SJCRH30 (cell line): ENCODE measurements at regions not wholly inside any gene's neighbourhood (a gene's known extent, or its start where the extent isn't known, plus 50 kb on each side); places are given as distances from the start of the nearest gene placed in this dataset.

Experiments
- DNase-seq, 2 experiments: peaks; one replicate each; pipeline ENCODE4 v3.0.0-alpha.2; 2015 to 2020
- H3K27ac ChIP-seq: fragments of 250-450 bp; sonication (Bioruptor Pico); 2 replicates; pipeline ENCODE4 v1.5.1; 2020; ENCODE audit warnings: mild to moderate bottlenecking, moderate library complexity
- H3K27me3 ChIP-seq: fragments of 250-450 bp; sonication (Bioruptor Pico); 2 replicates; pipeline ENCODE4 v1.5.1; 2020; ENCODE audit warnings: mild to moderate bottlenecking, moderate library complexity
- H3K36me3 ChIP-seq: fragments of 250-450 bp; sonication (Bioruptor Pico); 2 replicates; pipeline ENCODE4 v1.5.1; 2020; ENCODE audit warnings: mild to moderate bottlenecking, moderate library complexity
- H3K4me1 ChIP-seq: fragments of 250-450 bp; sonication (Bioruptor Pico); 2 replicates; pipeline ENCODE4 v1.5.1; 2020; ENCODE audit warnings: mild to moderate bottlenecking, moderate library complexity
- H3K4me3 ChIP-seq: fragments of 250-450 bp; sonication (Bioruptor Pico); 2 replicates; pipeline ENCODE4 v1.5.1; 2020; ENCODE audit warnings: mild to moderate bottlenecking, moderate library complexity
- H3K9me3 ChIP-seq: fragments of 250-450 bp; sonication (Bioruptor Pico); replicated peaks from 2 replicates; pipeline ENCODE4 v1.5.1; 2020; ENCODE audit warnings: mild to moderate bottlenecking, moderate library complexity

DNA sequence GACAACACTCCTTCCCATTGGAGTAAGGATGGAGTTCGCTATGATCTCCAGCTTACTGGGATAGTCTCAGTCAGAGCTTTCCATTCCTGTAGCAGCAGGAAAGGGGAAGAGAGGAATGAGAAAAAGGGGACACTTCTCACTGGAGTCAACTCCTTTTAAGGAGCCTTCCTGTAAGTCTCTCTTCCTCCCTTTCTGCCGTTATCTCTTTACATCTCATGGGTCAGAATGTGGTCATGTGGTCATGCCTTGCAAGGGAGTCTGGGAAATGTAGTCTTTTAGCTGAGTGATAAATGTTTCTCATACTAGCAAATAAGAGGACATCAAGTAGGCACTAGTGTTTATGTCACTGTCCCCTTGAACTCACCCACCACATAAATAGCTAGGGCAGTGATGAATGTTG lies 227.3 kb downstream of the HAPSTR1 start:
- Histone ChIP-seq H3K9me3 (no peaks in the 10 kb centered on the region), H3K27ac (no peak overlapping the region), H3K27me3 (no peaks in the 10 kb centered on the region), H3K4me1 (no peaks in the 10 kb centered on the region), H3K4me3 (no peak overlapping the region), H3K36me3 (no peaks in the 10 kb centered on the region)
- no peak for DNase-seq

GRCh38 chr16:9322769-9323168 lies 231.3 kb downstream of the HAPSTR1 start:
- Histone ChIP-seq H3K4me3 (no peak overlapping the region), H3K9me3 (no peaks in the 10 kb centered on the region), H3K36me3 (no peaks in the 10 kb centered on the region), H3K27ac (no peak overlapping the region), H3K27me3 (no peaks in the 10 kb centered on the region), H3K4me1 (no peaks in the 10 kb centered on the region)
- DNase-seq: no peak

DNA sequence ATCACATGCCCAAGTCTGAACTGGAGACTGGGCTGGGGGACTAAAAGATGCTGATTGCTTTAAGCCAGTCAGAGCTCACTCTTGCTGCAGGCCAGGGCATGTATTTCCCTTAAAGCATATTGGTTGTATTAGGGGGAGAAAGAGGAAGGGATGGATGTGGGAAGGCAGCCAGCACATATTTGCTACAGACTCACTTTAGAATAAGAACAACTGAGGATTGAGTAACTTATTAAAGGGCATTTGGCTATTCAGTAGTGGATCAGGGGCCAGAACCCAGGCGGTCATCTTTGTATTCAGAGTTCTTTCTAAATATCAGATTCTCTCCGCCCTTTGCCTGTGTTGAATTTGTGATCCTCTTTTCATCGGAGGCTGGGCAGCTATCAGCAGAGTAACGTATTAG lies 231.7 kb downstream of the HAPSTR1 start:
- Histone ChIP-seq H3K27ac (no peak overlapping the region), H3K27me3 (no peaks in the 10 kb centered on the region), H3K4me3 (no peak overlapping the region), H3K4me1 (no peaks in the 10 kb centered on the region), H3K36me3 (no peaks in the 10 kb centered on the region), H3K9me3 (no peaks in the 10 kb centered on the region)
- no peak for DNase-seq

DNA sequence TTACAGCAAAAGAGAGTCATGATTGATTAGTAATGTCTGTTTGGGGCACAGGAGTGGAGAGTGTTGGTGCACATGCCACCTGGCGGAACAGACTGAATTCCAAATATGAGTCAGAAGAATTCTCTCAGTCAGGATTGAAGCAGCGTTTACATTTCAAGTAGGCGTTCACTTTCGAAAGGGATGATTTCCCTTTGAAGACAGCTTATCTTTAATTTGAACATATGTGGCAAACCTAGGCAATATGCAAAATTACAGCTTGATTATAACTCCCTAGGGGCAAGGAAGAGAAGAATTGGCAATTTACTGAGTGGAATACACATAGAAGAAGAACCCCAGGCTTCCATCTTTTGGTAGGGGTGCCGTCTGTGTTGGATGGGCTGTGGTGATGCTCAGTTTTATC lies 235.8 kb downstream of the HAPSTR1 start:
- Histone ChIP-seq H3K4me1 (no peaks in the 10 kb centered on the region), H3K27me3 (peaks cover 5% of the 10 kb centered on the region; the same call in 1 of the 2 replicates), H3K4me3 (no peak overlapping the region), H3K9me3 (no peaks in the 10 kb centered on the region), H3K27ac (no peak overlapping the region), H3K36me3 (no peaks in the 10 kb centered on the region)
- DNase-seq: no peak

DNA sequence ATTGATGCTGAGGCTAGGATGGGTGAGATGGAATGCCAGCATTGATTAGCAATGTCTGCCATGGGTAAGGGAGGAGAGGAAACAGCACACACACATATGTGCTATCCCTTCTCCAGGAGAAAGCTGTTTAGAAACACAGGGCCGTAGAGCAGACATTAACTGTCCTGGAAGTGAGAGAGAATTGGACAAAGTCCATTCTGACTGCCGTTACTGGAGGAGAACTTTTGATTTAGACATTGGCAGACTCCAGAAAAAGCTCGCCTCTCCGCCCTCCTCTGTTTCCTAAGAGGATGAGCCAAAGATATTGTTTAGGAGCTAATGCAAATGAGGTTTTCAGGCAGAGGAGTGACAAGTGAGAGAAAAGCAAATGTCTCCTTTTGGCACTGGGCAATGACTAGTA lies 237.0 kb downstream of the HAPSTR1 start:
- no peak overlapping the region for H3K4me3 ChIP-seq
- H3K36me3 ChIP-seq: no peaks in the 10 kb centered on the region
- no peak overlapping the region for H3K27ac ChIP-seq

GRCh38 chr16:9330095-9330494 lies 238.7 kb downstream of the HAPSTR1 start:
- no peak for DNase-seq
- Histone ChIP-seq H3K27me3 (peaks cover 5% of the 10 kb centered on the region; the same call in 1 of the 2 replicates), H3K36me3 (no peaks in the 10 kb centered on the region), H3K4me3 (no peak overlapping the region), H3K9me3 (no peaks in the 10 kb centered on the region), H3K27ac (no peak overlapping the region), H3K4me1 (no peaks in the 10 kb centered on the region)

More for the DNA sequence above, 237.0 kb downstream of the HAPSTR1 start:
- Histone ChIP-seq H3K4me1 (no peaks in the 10 kb centered on the region), H3K27me3 (peaks cover 5% of the 10 kb centered on the region; the same call in 1 of the 2 replicates), H3K9me3 (no peaks in the 10 kb centered on the region)
- DNase-seq: no peak

DNA sequence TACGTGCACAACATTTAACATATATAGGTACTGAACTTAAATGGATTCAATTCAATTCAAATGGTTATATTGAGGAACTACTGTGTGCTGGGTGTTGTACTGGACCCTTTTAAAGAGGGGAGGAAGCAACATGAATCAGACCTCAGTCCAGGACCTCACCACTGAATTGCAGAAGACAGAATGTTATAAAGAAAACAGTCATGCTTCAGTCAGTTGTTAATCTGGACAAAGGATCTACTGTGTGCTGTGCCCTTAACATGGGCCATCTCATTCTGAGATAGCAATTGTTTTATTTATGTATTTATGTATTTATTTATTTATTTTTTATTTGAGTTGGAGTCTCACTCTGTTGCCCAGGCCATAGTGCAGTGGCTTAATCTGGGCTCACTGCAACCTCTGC lies 240.1 kb downstream of the HAPSTR1 start:
- no peak for DNase-seq
- Histone ChIP-seq H3K27ac (no peak overlapping the region), H3K36me3 (no peaks in the 10 kb centered on the region), H3K9me3 (no peaks in the 10 kb centered on the region), H3K4me3 (no peak overlapping the region), H3K4me1 (no peaks in the 10 kb centered on the region), H3K27me3 (peaks cover 5% of the 10 kb centered on the region; the same call in 1 of the 2 replicates)

- no peak for DNase-seq
- Histone ChIP-seq H3K36me3 (no peaks in the 10 kb centered on the region), H3K27me3 (peaks cover 5% of the 10 kb centered on the region; the same call in 1 of the 2 replicates), H3K4me1 (no peaks in the 10 kb centered on the region), H3K9me3 (no peaks in the 10 kb centered on the region), H3K4me3 (no peak overlapping the region), H3K27ac (no peak overlapping the region)
These were observed 241.2 kb downstream of the HAPSTR1 start for GRCh38 chr16:9332574-9333148.

GRCh38 chr16:9333469-9333868 lies 242.0 kb downstream of the HAPSTR1 start:
- DNase-seq: no peak
- no peaks in the 10 kb centered on the region for H3K36me3 ChIP-seq

GRCh38 chr16:9334103-9334502 lies 242.7 kb downstream of the HAPSTR1 start:
- no peaks in the 10 kb centered on the region for H3K36me3 ChIP-seq
- no peaks in the 10 kb centered on the region for H3K4me1 ChIP-seq
- no peak for DNase-seq
- H3K27ac ChIP-seq: no peak overlapping the region
- H3K4me3 ChIP-seq: no peak overlapping the region
- H3K27me3 ChIP-seq: peaks cover 5% of the 10 kb centered on the region; the same call in 1 of the 2 replicates
- H3K9me3 ChIP-seq: no peaks in the 10 kb centered on the region

More at GRCh38 chr16:9333469-9333868, 242.0 kb downstream of the HAPSTR1 start:
- H3K27me3 ChIP-seq: peaks cover 5% of the 10 kb centered on the region; the same call in 1 of the 2 replicates
- H3K4me1 ChIP-seq: no peaks in the 10 kb centered on the region
- no peak overlapping the region for H3K27ac ChIP-seq
- no peaks in the 10 kb centered on the region for H3K9me3 ChIP-seq
- H3K4me3 ChIP-seq: no peak overlapping the region

DNA sequence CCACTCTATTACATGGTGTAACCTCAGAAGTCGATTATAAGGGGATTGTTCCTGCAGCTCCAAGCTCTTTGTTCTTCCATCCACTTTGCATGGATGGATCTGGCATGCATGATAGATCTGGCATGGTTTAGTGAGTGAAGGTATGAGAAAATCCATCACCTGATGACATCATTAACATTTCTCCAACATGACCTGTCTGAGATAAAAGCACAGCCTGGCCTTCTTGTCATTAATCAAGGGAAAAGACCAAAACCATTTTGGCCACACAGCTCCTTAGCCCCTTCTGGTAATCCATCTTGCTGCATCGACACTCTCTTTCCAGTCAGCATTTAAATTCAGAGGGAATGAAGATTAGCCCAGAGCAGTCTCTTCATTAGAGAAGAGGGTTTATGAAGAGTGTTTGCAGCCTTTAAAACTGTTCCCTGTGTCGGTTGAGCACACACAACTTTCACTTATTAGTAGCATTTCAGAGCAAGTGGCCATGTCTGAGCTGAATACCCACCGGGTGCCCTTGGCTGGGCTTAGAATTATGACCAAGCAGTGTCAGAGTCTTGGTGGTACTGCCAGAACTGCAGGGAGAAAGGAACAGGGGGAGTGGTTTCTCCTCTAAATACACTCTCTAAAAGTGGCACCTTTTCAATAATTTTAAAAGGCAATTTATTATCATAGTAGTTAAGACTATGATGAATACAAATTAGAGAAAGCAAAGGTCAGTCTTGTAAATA lies 246.0 kb downstream of the HAPSTR1 start:
- Histone ChIP-seq H3K27me3 (no peaks in the 10 kb centered on the region), H3K36me3 (no peaks in the 10 kb centered on the region), H3K4me1 (no peaks in the 10 kb centered on the region), H3K4me3 (no peak overlapping the region), H3K27ac (no peak overlapping the region), H3K9me3 (no peaks in the 10 kb centered on the region)
- DNase-seq: no peak

GRCh38 chr16:9338068-9338467 lies 246.6 kb downstream of the HAPSTR1 start:
- Histone ChIP-seq H3K27me3 (no peaks in the 10 kb centered on the region), H3K9me3 (no peaks in the 10 kb centered on the region), H3K4me1 (no peaks in the 10 kb centered on the region), H3K27ac (no peak overlapping the region), H3K36me3 (no peaks in the 10 kb centered on the region), H3K4me3 (no peak overlapping the region)
- no peak for DNase-seq

GRCh38 chr16:9338510-9338909 lies 247.1 kb downstream of the HAPSTR1 start:
- H3K9me3 ChIP-seq: no peaks in the 10 kb centered on the region
- no peak overlapping the region for H3K4me3 ChIP-seq

GRCh38 chr16:9340526-9341256 lies 249.2 kb downstream of the HAPSTR1 start:
- no peak for DNase-seq
- Histone ChIP-seq H3K4me1 (no peaks in the 10 kb centered on the region), H3K27me3 (no peaks in the 10 kb centered on the region), H3K27ac (no peak overlapping the region), H3K9me3 (no peaks in the 10 kb centered on the region), H3K4me3 (no peak overlapping the region), H3K36me3 (no peaks in the 10 kb centered on the region)

More at GRCh38 chr16:9338510-9338909, 247.1 kb downstream of the HAPSTR1 start:
- no peaks in the 10 kb centered on the region for H3K36me3 ChIP-seq
- H3K4me1 ChIP-seq: no peaks in the 10 kb centered on the region
- H3K27ac ChIP-seq: no peak overlapping the region
- no peaks in the 10 kb centered on the region for H3K27me3 ChIP-seq
- no peak for DNase-seq

DNA sequence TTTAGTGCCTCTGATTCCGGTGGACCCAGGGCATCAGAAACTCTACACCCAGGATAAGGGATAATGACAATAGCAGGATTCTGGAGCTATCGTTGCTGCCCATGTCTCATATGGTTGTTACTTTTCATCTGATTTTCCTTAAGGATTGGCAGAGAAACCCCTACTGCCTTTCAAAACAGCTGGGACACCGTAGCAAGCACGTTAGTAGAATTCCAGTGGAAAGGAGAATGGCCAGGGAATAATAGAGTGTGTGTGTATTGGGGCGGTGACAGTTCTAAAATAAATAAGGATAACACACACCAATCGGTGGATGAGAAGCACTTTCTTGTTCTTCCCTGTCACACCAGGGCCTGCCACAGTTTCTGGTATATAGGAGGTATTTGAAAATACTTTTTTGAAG lies 251.8 kb downstream of the HAPSTR1 start:
- H3K36me3 ChIP-seq: no peaks in the 10 kb centered on the region
- H3K4me3 ChIP-seq: no peak overlapping the region
- no peak overlapping the region for H3K27ac ChIP-seq
- H3K27me3 ChIP-seq: no peaks in the 10 kb centered on the region
- no peaks in the 10 kb centered on the region for H3K4me1 ChIP-seq
- H3K9me3 ChIP-seq: no peaks in the 10 kb centered on the region
- no peak for DNase-seq
